Upper lobe of left lung (tissue), 6 donors: ENCODE measurements at regions not wholly inside any gene's neighbourhood (a gene's known extent, or its start where the extent isn't known, plus 50 kb on each side); places are given as distances from the start of the nearest gene placed in this dataset.
"Not testable (repeated sequence)": the region's sequence is repeated elsewhere in the genome, so short reads cannot be mapped to it uniquely, and the experiment has no call there.

Source experiments
- ATAC-seq, 2 donors: fragments of 200-7000 bp; cut with Tn5 transposase; one replicate each; pipeline ENCODE4 v1.9.1; 2022; ENCODE audit warnings: mild to moderate bottlenecking in 2 of 2, moderate library complexity in 2 of 2; ENCODE audit not compliant: low FRiP score in 2 of 2
- DNase-seq, 2 donors: peaks; one replicate each; pipeline ENCODE4 v3.0.0-alpha.2; 2019 to 2020
- H3K27ac ChIP-seq, 4 donors: fragments of 200-600 bp; sonication (generic); one replicate each; pipeline ENCODE4 v1.5.1; 2016 to 2019
- H3K27me3 ChIP-seq, 4 donors: fragments of 200-600 bp; sonication (generic); one replicate each; pipeline ENCODE4 v1.5.1; 2017 to 2019
- H3K36me3 ChIP-seq, 4 donors: fragments of 200-600 bp; sonication (generic); one replicate each; pipeline ENCODE4 v1.5.1; 2016 to 2019
- H3K4me1 ChIP-seq, 4 donors: fragments of 200-600 bp; sonication (generic); one replicate each; pipeline ENCODE4 v1.5.1; 2018 to 2019
- H3K4me3 ChIP-seq, 4 donors: fragments of 200-600 bp; sonication (generic); one replicate each; pipeline ENCODE4 v1.5.1; 2017 to 2019; ENCODE audit warnings: mild to moderate bottlenecking in 2 of 4, moderate library complexity in 1 of 4
- H3K9me3 ChIP-seq, 4 donors: fragments of 200-600 bp; sonication (generic); one replicate each; pipeline ENCODE4 v1.5.1; 2018 to 2019
- CTCF ChIP-seq, 6 experiments: fragments of 450-650 bp in 4 of 6; fragments of 200-600 bp in 2 of 6; sonication (generic) in 2 of 6; IDR thresholded peaks; one replicate each; pipeline ENCODE4 v1.5.1; 2016 to 2019; ENCODE audit warnings: antibody characterized with exemption in 6 of 6
- EP300 ChIP-seq, 4 donors: sonication (generic); formaldehyde crosslinking; IDR thresholded peaks; one replicate each; pipeline ENCODE4 v1.5.1; 2017; ENCODE audit warnings: antibody characterized with exemption in 4 of 4, control low read depth in 2 of 4
- POLR2A ChIP-seq, 4 donors: fragments of 450-650 bp; IDR thresholded peaks; one replicate each; pipeline ENCODE4 v1.5.1; 2016 to 2017; ENCODE audit warnings: antibody characterized with exemption in 4 of 4, mild to moderate bottlenecking in 2 of 4
- POLR2AphosphoS5 ChIP-seq, 2 donors: sonication (generic); formaldehyde crosslinking; IDR thresholded peaks; one replicate each; pipeline ENCODE4 v1.5.1; 2017; ENCODE audit warnings: antibody characterized with exemption in 2 of 2
- WGBS, 2 donors: methylation state at CpG; one replicate each; pipeline ENCODE4 v1.1.5; 2017 to 2018; 5-methylcytosine and 5-hydroxymethylcytosine counted together
- donor health status: DM: no; HTN: no; CAD: no; lungs with moderate emphysema.
- donor health status: DM: no; HTN: yes; CAD: no; lungs with severe emphysema.

- H3K4me1 ChIP-seq: no peaks in the 10 kb centered on the region
- no peak overlapping the region for H3K4me3 ChIP-seq
- no peaks in the 10 kb centered on the region for H3K36me3 ChIP-seq
- H3K27ac ChIP-seq: no peak overlapping the region
- H3K9me3 ChIP-seq: peaks cover 0 to 6% (median 0%) of the 10 kb centered on the region in 4 donors
- DNase-seq: no peak
- no peak for ATAC-seq
- no peaks in the 10 kb centered on the region for H3K27me3 ChIP-seq
- TF ChIP-seq POLR2AphosphoS5 (IDR thresholded peaks at IDR 0.05): no peak
- no peak for TF ChIP-seq EP300 (IDR thresholded peaks at IDR 0.05)
- TF ChIP-seq CTCF (IDR thresholded peaks at IDR 0.05): no peak
- no peak for TF ChIP-seq POLR2A (IDR thresholded peaks at IDR 0.05)
- 61 to 76% methylated on average over 1 of the region's 1 CpG for WGBS, 2 donors
Measured at GRCh38 chr17:54324813-54325212, 502.1 kb downstream of the KIF2B start.

GRCh38 chr17:54339731-54340130 is 517.0 kb downstream of the KIF2B start:
- WGBS, 2 donors: 65 to 97% methylated on average over 1 of the region's 1 CpG
- H3K4me1 ChIP-seq: no peaks in the 10 kb centered on the region
- DNase-seq (no peak), ATAC-seq (no peak)
- H3K27me3 ChIP-seq: no peaks in the 10 kb centered on the region
- no peak for TF ChIP-seq CTCF (IDR thresholded peaks at IDR 0.05)
- no peak for TF ChIP-seq POLR2AphosphoS5 (IDR thresholded peaks at IDR 0.05)
- no peak for TF ChIP-seq EP300 (IDR thresholded peaks at IDR 0.05)
- TF ChIP-seq POLR2A (IDR thresholded peaks at IDR 0.05): no peak
- H3K4me3 ChIP-seq: no peak overlapping the region
- no peaks in the 10 kb centered on the region for H3K36me3 ChIP-seq
- H3K27ac ChIP-seq: no peak overlapping the region
- no peaks in the 10 kb centered on the region for H3K9me3 ChIP-seq

- WGBS, 2 donors: 88 to 93% methylated on average over 1 of the region's 1 CpG
- no peaks in the 10 kb centered on the region for H3K9me3 ChIP-seq
- TF ChIP-seq CTCF (IDR thresholded peaks at IDR 0.05) (no peak), POLR2AphosphoS5 (IDR thresholded peaks at IDR 0.05) (no peak), EP300 (IDR thresholded peaks at IDR 0.05) (no peak), POLR2A (IDR thresholded peaks at IDR 0.05) (no peak)
- H3K27ac ChIP-seq: no peak overlapping the region
- H3K27me3 ChIP-seq: no peaks in the 10 kb centered on the region
- H3K36me3 ChIP-seq: no peaks in the 10 kb centered on the region
- no peaks in the 10 kb centered on the region for H3K4me1 ChIP-seq
- H3K4me3 ChIP-seq: no peak overlapping the region
- ATAC-seq: no peak
- no peak for DNase-seq
Measured at GRCh38 chr17:54347495-54347894, 524.8 kb downstream of the KIF2B start.

- TF ChIP-seq POLR2AphosphoS5 (IDR thresholded peaks at IDR 0.05): no peak
- no peak for TF ChIP-seq POLR2A (IDR thresholded peaks at IDR 0.05)
- no peak for TF ChIP-seq CTCF (IDR thresholded peaks at IDR 0.05)
- Histone ChIP-seq H3K4me1 (no peaks in the 10 kb centered on the region), H3K4me3 (no peak overlapping the region), H3K9me3 (no peaks in the 10 kb centered on the region), H3K27me3 (no peaks in the 10 kb centered on the region), H3K27ac (no peak overlapping the region), H3K36me3 (no peaks in the 10 kb centered on the region)
- DNase-seq: no peak
- ATAC-seq: no peak
Measured at GRCh38 chr17:54348234-54348633, 525.5 kb downstream of the KIF2B start.

GRCh38 chr17:54353789-54354525 is 531.2 kb downstream of the KIF2B start:
- ATAC-seq (no peak), DNase-seq (no peak)
- TF ChIP-seq CTCF (IDR thresholded peaks at IDR 0.05): no peak
- no peak for TF ChIP-seq POLR2A (IDR thresholded peaks at IDR 0.05)
- no peak for TF ChIP-seq EP300 (IDR thresholded peaks at IDR 0.05)
- no peak for TF ChIP-seq POLR2AphosphoS5 (IDR thresholded peaks at IDR 0.05)
- 85% methylated on average over 11 of the region's 11 CpGs for WGBS, 2 donors
- Histone ChIP-seq H3K4me3 (no peak overlapping the region), H3K4me1 (no peaks in the 10 kb centered on the region), H3K27ac (no peak overlapping the region), H3K9me3 (no peaks in the 10 kb centered on the region), H3K27me3 (no peaks in the 10 kb centered on the region), H3K36me3 (no peaks in the 10 kb centered on the region)

- not testable (repeated sequence) for H3K27me3 ChIP-seq, H3K36me3 ChIP-seq, H3K4me3 ChIP-seq, H3K9me3 ChIP-seq, ATAC-seq, H3K4me1 ChIP-seq, H3K27ac ChIP-seq, DNase-seq
- WGBS, 2 donors: 74 to 85% methylated on average over 4 of the region's 4 CpGs
Measured at GRCh38 chr17:54361073-54361472, 538.3 kb downstream of the KIF2B start.
